Astrocyte (in vitro differentiated cells and primary cell): ENCODE measurements at regions not wholly inside any gene's neighbourhood (a gene's known extent, or its start where the extent isn't known, plus 50 kb on each side); places are given as distances from the start of the nearest gene placed in this dataset.

Source experiments
- EZH2 ChIP-seq: IDR thresholded peaks from 2 replicates; pipeline ENCODE4 v1.6.1; 2012; ENCODE audit warnings: mild to moderate bottlenecking, low read length, inconsistent platforms; ENCODE audit not compliant: insufficient read depth
- TF ChIP-seq, protein P1 (sequence below): IDR thresholded peaks from 2 replicates; pipeline ENCODE4 v1.5.1; 2011; ENCODE audit warnings: low read depth, mild to moderate bottlenecking, inconsistent platforms, low read length, moderate library complexity; ENCODE audit not compliant: insufficient read depth

- TF ChIP-seq, protein P1, sequence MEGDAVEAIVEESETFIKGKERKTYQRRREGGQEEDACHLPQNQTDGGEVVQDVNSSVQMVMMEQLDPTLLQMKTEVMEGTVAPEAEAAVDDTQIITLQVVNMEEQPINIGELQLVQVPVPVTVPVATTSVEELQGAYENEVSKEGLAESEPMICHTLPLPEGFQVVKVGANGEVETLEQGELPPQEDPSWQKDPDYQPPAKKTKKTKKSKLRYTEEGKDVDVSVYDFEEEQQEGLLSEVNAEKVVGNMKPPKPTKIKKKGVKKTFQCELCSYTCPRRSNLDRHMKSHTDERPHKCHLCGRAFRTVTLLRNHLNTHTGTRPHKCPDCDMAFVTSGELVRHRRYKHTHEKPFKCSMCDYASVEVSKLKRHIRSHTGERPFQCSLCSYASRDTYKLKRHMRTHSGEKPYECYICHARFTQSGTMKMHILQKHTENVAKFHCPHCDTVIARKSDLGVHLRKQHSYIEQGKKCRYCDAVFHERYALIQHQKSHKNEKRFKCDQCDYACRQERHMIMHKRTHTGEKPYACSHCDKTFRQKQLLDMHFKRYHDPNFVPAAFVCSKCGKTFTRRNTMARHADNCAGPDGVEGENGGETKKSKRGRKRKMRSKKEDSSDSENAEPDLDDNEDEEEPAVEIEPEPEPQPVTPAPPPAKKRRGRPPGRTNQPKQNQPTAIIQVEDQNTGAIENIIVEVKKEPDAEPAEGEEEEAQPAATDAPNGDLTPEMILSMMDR, result no peak
- TF ChIP-seq EZH2, result no peak
Measured at GRCh38 chr10:43903451-43903850, 254.8 kb upstream of the ZNF32 start.
